OCI-LY1 (cell line): ENCODE measurements at regions not wholly inside any gene's neighbourhood (a gene's known extent, or its start where the extent isn't known, plus 50 kb on each side); places are given as distances from the start of the nearest gene placed in this dataset.

ENCODE experiments used
- CTCF ChIP-seq: fragments of 200-600 bp; sonication (generic), shearing (Covaris generic); IDR thresholded peaks from 2 replicates; pipeline ENCODE4 v1.5.1; 2017; ENCODE audit warnings: mild to moderate bottlenecking, antibody characterized with exemption, low read length, moderate library complexity, mixed read lengths
- EZH2 ChIP-seq: fragments of 200-600 bp; sonication (generic), shearing (Covaris generic); IDR thresholded peaks from 2 replicates; pipeline ENCODE4 v1.8.0; 2017; ENCODE audit warnings: borderline replicate concordance, mixed run types, mild to moderate bottlenecking, antibody characterized with exemption, low read length, moderate library complexity, mixed read lengths

DNA sequence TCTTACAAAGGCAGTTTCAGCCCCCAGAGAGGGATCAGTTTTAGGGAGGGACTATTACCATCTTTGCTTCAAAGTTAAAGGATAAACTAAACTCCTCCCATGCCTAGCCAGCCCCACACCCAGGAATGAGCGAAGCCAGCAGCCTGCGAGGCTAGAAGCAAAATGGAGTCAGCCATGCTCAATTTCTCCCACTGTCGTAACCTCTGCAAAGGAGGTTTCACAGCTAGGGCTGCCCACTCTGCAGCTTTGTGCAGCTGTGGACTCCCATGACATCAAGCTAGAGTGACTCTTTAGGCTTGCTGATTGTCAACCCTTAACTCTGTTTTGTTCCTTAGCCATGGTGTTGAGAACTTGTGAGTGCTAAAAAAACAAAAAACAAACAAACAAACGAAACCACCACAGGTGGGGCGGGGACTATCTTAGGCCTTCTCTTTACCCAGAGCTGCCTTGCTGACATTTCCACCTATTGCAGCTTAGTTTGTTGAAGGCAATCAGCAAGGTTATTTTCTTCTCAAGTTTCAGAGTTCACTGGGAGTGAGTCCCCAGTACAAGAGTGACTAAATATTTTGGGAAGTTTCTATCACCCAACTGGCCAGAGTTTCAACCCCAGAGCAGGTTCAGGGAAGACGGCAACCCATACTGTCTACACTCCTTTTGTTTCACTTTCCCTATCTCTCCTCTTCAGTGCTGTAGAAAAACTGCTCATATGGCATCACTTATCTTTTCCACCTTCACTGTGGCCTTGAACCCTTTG is 592.1 kb downstream of the XIRP2 start:
- TF ChIP-seq EZH2 = no peak
- TF ChIP-seq CTCF = no peak
